ENCODE measurements at regions not wholly inside any gene's neighbourhood (a gene's known extent, or its start where the extent isn't known, plus 50 kb on each side); places are given as distances from the start of the nearest gene placed in this dataset.

DNA sequence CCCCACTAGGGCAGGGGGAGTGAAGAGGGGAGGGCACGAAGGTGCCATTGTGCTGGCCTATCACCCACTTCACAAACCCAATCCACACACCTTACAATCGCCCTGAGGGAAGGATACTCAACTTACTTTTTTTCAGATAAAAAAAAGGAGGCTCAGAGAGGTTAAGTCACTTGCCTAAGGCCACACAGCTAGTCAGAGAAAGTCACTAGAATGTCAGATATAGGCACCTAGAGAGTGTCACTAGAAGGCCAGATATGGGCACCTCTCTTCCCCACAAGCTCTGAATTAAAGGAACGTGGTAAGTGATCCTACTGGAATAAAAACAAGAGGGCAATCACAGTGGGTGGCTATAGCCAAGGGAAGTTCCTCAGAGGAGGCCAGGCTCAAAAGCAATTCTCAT lies 204.5 kb upstream of the ASIC2 start:
- TF ChIP-seq CTCF (IDR thresholded peaks at IDR 0.05; ENCODE audit: low read length) (no peak), EZH2phosphoT487 (IDR thresholded peaks at IDR 0.05; ENCODE audit: low read length) (no peak), EZH2 (optimal IDR thresholded peaks at IDR 0.05; ENCODE audit: low read depth, low read length) (no peak)
- Histone ChIP-seq H3K4me1 (ENCODE audit: low read length) (no peaks in the 10 kb centered on the region), H3K27ac (ENCODE audit: low read length) (no peak overlapping the region), H3K36me3 (replicated peaks; ENCODE audit: insufficient read depth, low read length) (no peaks in the 10 kb centered on the region), H3F3A (ENCODE audit: insufficient read depth, low read length) (no peaks in the 10 kb centered on the region), H3K4me2 (ENCODE audit: low read depth, low read length) (no peak overlapping the region), H4K20me1 (ENCODE audit: insufficient read depth, low read length) (no peaks in the 10 kb centered on the region), H3K9me2 (replicated peaks; ENCODE audit: insufficient read depth, low read length) (no peaks in the 10 kb centered on the region), H3K9me3 (replicated peaks; ENCODE audit: insufficient read depth, low read length) (no peaks in the 10 kb centered on the region), H3K4me3 (ENCODE audit: low read length) (no peak overlapping the region), H3K27me3 (replicated peaks; ENCODE audit: insufficient read depth, low read length) (no peaks in the 10 kb centered on the region), H2AFZ (ENCODE audit: low read length) (no peak overlapping the region), H3K79me2 (ENCODE audit: low read length) (no peaks in the 10 kb centered on the region), H3K9ac (ENCODE audit: low read length) (no peak overlapping the region)
- no peak for DNase-seq

GRCh38 chr17:33498069-33498468 lies 205.0 kb upstream of the ASIC2 start:
- Histone ChIP-seq H3K4me2 (ENCODE audit: low read depth, low read length) (no peak overlapping the region), H3K27ac (ENCODE audit: low read length) (no peak overlapping the region)

DNA sequence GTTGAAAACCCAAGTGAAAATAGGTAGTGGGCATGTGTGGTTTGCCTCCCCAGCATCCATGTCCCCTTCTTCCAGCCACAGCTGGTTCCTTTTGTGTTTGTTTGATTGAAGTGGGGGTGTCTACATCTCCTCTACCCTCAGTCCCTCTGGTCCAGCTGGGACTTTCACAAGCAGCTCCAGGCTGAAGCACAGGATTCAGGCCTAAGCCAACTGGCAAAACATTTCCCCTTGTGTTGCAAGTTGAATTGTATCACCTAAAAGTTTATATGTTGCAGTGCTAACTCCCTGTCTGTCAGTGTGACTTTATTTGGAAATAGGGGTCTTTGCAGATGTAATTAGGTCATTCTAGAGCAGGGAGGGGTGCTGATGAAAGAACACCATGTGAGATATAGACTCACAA lies 205.9 kb upstream of the ASIC2 start:
- H3K9me2 ChIP-seq (replicated peaks; ENCODE audit: insufficient read depth, low read length): no peaks in the 10 kb centered on the region
- H4K20me1 ChIP-seq (ENCODE audit: insufficient read depth, low read length): no peaks in the 10 kb centered on the region
- H3K4me3 ChIP-seq (ENCODE audit: low read length): no peak overlapping the region
- H3K4me2 ChIP-seq (ENCODE audit: low read depth, low read length): no peak overlapping the region
- H3K79me2 ChIP-seq (ENCODE audit: low read length): no peaks in the 10 kb centered on the region
- H3K27me3 ChIP-seq (replicated peaks; ENCODE audit: insufficient read depth, low read length): no peaks in the 10 kb centered on the region
- H3K27ac ChIP-seq (ENCODE audit: low read length): no peak overlapping the region
- H3K4me1 ChIP-seq (ENCODE audit: low read length): no peaks in the 10 kb centered on the region
- TF ChIP-seq CTCF (IDR thresholded peaks at IDR 0.05; ENCODE audit: low read length): no peak
- TF ChIP-seq EZH2 (optimal IDR thresholded peaks at IDR 0.05; ENCODE audit: low read depth, low read length): no peak
- TF ChIP-seq EZH2phosphoT487 (IDR thresholded peaks at IDR 0.05; ENCODE audit: low read length): no peak
- no peaks in the 10 kb centered on the region for H3F3A ChIP-seq (ENCODE audit: insufficient read depth, low read length)
- no peaks in the 10 kb centered on the region for H3K36me3 ChIP-seq (replicated peaks; ENCODE audit: insufficient read depth, low read length)
- no peak overlapping the region for H3K9ac ChIP-seq (ENCODE audit: low read length)
- no peak overlapping the region for H2AFZ ChIP-seq (ENCODE audit: low read length)
- DNase-seq: no peak
- H3K9me3 ChIP-seq (replicated peaks; ENCODE audit: insufficient read depth, low read length): no peaks in the 10 kb centered on the region

More at GRCh38 chr17:33498069-33498468, 205.0 kb upstream of the ASIC2 start:
- H3K27me3 ChIP-seq (replicated peaks; ENCODE audit: insufficient read depth, low read length): no peaks in the 10 kb centered on the region
- no peaks in the 10 kb centered on the region for H3K9me2 ChIP-seq (replicated peaks; ENCODE audit: insufficient read depth, low read length)
- no peaks in the 10 kb centered on the region for H3K36me3 ChIP-seq (replicated peaks; ENCODE audit: insufficient read depth, low read length)
- H3K9me3 ChIP-seq (replicated peaks; ENCODE audit: insufficient read depth, low read length): no peaks in the 10 kb centered on the region
- H3F3A ChIP-seq (ENCODE audit: insufficient read depth, low read length): no peaks in the 10 kb centered on the region
- TF ChIP-seq CTCF (IDR thresholded peaks at IDR 0.05; ENCODE audit: low read length) (no peak), EZH2 (optimal IDR thresholded peaks at IDR 0.05; ENCODE audit: low read depth, low read length) (no peak), EZH2phosphoT487 (IDR thresholded peaks at IDR 0.05; ENCODE audit: low read length) (no peak)
- DNase-seq: no peak
- no peak overlapping the region for H3K4me3 ChIP-seq (ENCODE audit: low read length)
- no peak overlapping the region for H3K9ac ChIP-seq (ENCODE audit: low read length)
- no peaks in the 10 kb centered on the region for H3K4me1 ChIP-seq (ENCODE audit: low read length)
- H4K20me1 ChIP-seq (ENCODE audit: insufficient read depth, low read length): no peaks in the 10 kb centered on the region
- no peak overlapping the region for H2AFZ ChIP-seq (ENCODE audit: low read length)
- H3K79me2 ChIP-seq (ENCODE audit: low read length): no peaks in the 10 kb centered on the region

Measured in MM.1S (cell line).